Activated CD8-positive, alpha-beta T cell treated with anti-CD3 and anti-CD28 coated beads for 36 hours (primary cell): ENCODE measurements at regions not wholly inside any gene's neighbourhood (a gene's known extent, or its start where the extent isn't known, plus 50 kb on each side); places are given as distances from the start of the nearest gene placed in this dataset.

Source experiments
- ATAC-seq: fragments of 200-7000 bp; cut with Tn5 transposase; one replicate; pipeline ENCODE4 v1.10.0; 2021; ENCODE audit warnings: mild to moderate bottlenecking, moderate library complexity
- CTCF ChIA-PET: fragments of 350-600 bp; sonication (Branson Sonifier 250); formaldehyde crosslinking; loops from one replicate; lab custom pipeline; 2021; ENCODE audit warnings: antibody characterized with exemption; lab: Charles Lee
- POLR2A ChIA-PET: fragments of 350-600 bp; sonication (Branson Sonifier 250); formaldehyde crosslinking; loops from one replicate; lab custom pipeline; 2021; ENCODE audit warnings: antibody characterized with exemption; lab: Charles Lee
- DNase-seq: peaks from one replicate; pipeline ENCODE4 v3.0.0-alpha.2; 2020
- H3K27ac Mint-ChIP-seq: one replicate; pipeline ENCODE4 v1.8.0; 2021; ENCODE audit warnings: mild to moderate bottlenecking, mixed read lengths
- H3K27me3 Mint-ChIP-seq: one replicate; pipeline ENCODE4 v1.8.0; 2021; ENCODE audit warnings: mixed read lengths
- H3K36me3 Mint-ChIP-seq: one replicate; pipeline ENCODE4 v1.8.0; 2021; ENCODE audit warnings: low read depth, mixed read lengths
- H3K4me1 Mint-ChIP-seq: one replicate; pipeline ENCODE4 v1.8.0; 2021; ENCODE audit warnings: low read depth, mixed read lengths
- H3K4me3 Mint-ChIP-seq: one replicate; pipeline ENCODE4 v1.8.0; 2021; ENCODE audit warnings: mild to moderate bottlenecking, moderate library complexity, mixed read lengths
- H3K9me3 Mint-ChIP-seq: one replicate; pipeline ENCODE4 v1.8.0; 2021; ENCODE audit warnings: mixed read lengths
- intact Hi-C: fragments of 100-400 bp; cut with micrococcal nuclease; formaldehyde crosslinking; loops from one replicate; pipeline ENCODE4 v1.10.0; 2022
- TF ChIP-seq, protein P1 (sequence below): fragments of 200-600 bp; IDR thresholded peaks from one replicate; pipeline ENCODE4 v1.8.0; 2022; ENCODE audit warnings: antibody characterized with exemption, mild to moderate bottlenecking

DNA sequence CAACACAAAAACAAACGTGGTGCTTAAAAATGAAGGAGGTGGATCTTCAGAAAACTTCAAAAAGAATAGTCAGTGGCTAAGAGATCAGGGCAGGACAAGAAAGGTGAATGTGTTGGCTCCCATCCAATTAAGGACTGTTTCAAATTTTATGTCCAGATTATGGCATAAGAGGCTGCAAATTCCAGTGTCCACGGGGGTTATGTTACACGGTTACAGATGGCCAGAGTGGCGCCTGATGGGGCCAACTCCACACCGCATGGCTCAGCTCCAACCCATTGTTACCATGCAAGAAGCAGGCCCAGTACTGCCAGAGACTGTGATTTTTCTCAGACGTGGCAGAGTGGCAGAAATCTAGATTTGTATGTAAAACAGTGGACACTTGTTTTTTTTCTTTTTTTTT lies 168.4 kb upstream of the TENM3 start:
- intact Hi-C loops: no loop called here
- DNase-seq (no peak), ATAC-seq (no peak)
- peaks cover 7% of the 10 kb centered on the region for H3K9me3 Mint-ChIP-seq
- TF ChIP-seq, protein P1, sequence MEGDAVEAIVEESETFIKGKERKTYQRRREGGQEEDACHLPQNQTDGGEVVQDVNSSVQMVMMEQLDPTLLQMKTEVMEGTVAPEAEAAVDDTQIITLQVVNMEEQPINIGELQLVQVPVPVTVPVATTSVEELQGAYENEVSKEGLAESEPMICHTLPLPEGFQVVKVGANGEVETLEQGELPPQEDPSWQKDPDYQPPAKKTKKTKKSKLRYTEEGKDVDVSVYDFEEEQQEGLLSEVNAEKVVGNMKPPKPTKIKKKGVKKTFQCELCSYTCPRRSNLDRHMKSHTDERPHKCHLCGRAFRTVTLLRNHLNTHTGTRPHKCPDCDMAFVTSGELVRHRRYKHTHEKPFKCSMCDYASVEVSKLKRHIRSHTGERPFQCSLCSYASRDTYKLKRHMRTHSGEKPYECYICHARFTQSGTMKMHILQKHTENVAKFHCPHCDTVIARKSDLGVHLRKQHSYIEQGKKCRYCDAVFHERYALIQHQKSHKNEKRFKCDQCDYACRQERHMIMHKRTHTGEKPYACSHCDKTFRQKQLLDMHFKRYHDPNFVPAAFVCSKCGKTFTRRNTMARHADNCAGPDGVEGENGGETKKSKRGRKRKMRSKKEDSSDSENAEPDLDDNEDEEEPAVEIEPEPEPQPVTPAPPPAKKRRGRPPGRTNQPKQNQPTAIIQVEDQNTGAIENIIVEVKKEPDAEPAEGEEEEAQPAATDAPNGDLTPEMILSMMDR: no peak
- POLR2A ChIA-PET: interaction anchor here (0.5 kb wide), 1 partner anchor 28 kb away, joined by 4 read pairs; no protein-coding TSS in a partner anchor
- no peaks in the 10 kb centered on the region for H3K27me3 Mint-ChIP-seq
- no peak overlapping the region for H3K4me3 Mint-ChIP-seq
- H3K36me3 Mint-ChIP-seq: no peaks in the 10 kb centered on the region
- H3K27ac Mint-ChIP-seq: no peak overlapping the region
- H3K4me1 Mint-ChIP-seq: no peaks in the 10 kb centered on the region
- CTCF ChIA-PET: no interaction called here

GRCh38 chr4:182082910-182083309 lies 160.3 kb upstream of the TENM3 start:
- H3K27ac Mint-ChIP-seq: no peak overlapping the region
- H3K36me3 Mint-ChIP-seq: no peaks in the 10 kb centered on the region
- TF ChIP-seq, protein P1: no peak
- no peaks in the 10 kb centered on the region for H3K9me3 Mint-ChIP-seq
- ATAC-seq: no peak
- H3K4me3 Mint-ChIP-seq: no peak overlapping the region
- no peaks in the 10 kb centered on the region for H3K4me1 Mint-ChIP-seq
- ChIA-PET CTCF (no interaction called here), POLR2A (no interaction called here)
- no peak for DNase-seq
- intact Hi-C loops: no loop called here
- no peaks in the 10 kb centered on the region for H3K27me3 Mint-ChIP-seq

- TF ChIP-seq, protein P1: no peak
- no peaks in the 10 kb centered on the region for H3K36me3 Mint-ChIP-seq
- CTCF ChIA-PET: no interaction called here
- H3K4me3 Mint-ChIP-seq: no peak overlapping the region
- H3K9me3 Mint-ChIP-seq: no peaks in the 10 kb centered on the region
- intact Hi-C loops: no loop called here
- POLR2A ChIA-PET: no interaction called here
- DNase-seq (no peak), ATAC-seq (no peak)
- H3K27me3 Mint-ChIP-seq: no peaks in the 10 kb centered on the region
- no peak overlapping the region for H3K27ac Mint-ChIP-seq
- no peaks in the 10 kb centered on the region for H3K4me1 Mint-ChIP-seq
Observed at GRCh38 chr4:182083671-182084410, 159.4 kb upstream of the TENM3 start.

GRCh38 chr4:182085051-182085480 lies 158.1 kb upstream of the TENM3 start:
- POLR2A ChIA-PET: no interaction called here
- TF ChIP-seq, protein P1: no peak
- Mint-ChIP-seq H3K27ac (no peak overlapping the region), H3K4me3 (no peak overlapping the region), H3K9me3 (no peaks in the 10 kb centered on the region), H3K36me3 (no peaks in the 10 kb centered on the region), H3K4me1 (no peaks in the 10 kb centered on the region), H3K27me3 (no peaks in the 10 kb centered on the region)
- DNase-seq: no peak
- intact Hi-C loops: no loop called here
- ATAC-seq: no peak
- CTCF ChIA-PET: no interaction called here

GRCh38 chr4:182089326-182089725 lies 153.9 kb upstream of the TENM3 start:
- CTCF ChIA-PET: no interaction called here
- intact Hi-C loops: no loop called here
- TF ChIP-seq, protein P1: no peak
- no peaks in the 10 kb centered on the region for H3K4me1 Mint-ChIP-seq
- ATAC-seq: no peak
- no peaks in the 10 kb centered on the region for H3K9me3 Mint-ChIP-seq
- no peaks in the 10 kb centered on the region for H3K27me3 Mint-ChIP-seq
- H3K36me3 Mint-ChIP-seq: no peaks in the 10 kb centered on the region
- no peak overlapping the region for H3K4me3 Mint-ChIP-seq
- H3K27ac Mint-ChIP-seq: no peak overlapping the region
- POLR2A ChIA-PET: no interaction called here
- DNase-seq: no peak
